ENCODE measurements at regions not wholly inside any gene's neighbourhood (a gene's known extent, or its start where the extent isn't known, plus 50 kb on each side); places are given as distances from the start of the nearest gene placed in this dataset.

GRCh38 chr3:68163968-68164367 lies 509.6 kb upstream of the SUCLG2 start:
- Histone ChIP-seq H3K4me3 (ENCODE audit: low read depth, low read length) (no peak overlapping the region), H3K27me3 (ENCODE audit: control insufficient read depth, insufficient read depth, low read length) (no peaks in the 10 kb centered on the region), H3K36me3 (ENCODE audit: control insufficient read depth, insufficient read depth, low read length) (no peaks in the 10 kb centered on the region)
- DNase-seq (ENCODE audit: low read depth) = no peak
- ChIA-PET CTCF (no interaction called here), POLR2A (no interaction called here)
- TF ChIP-seq CTCF (IDR thresholded peaks at IDR 0.05; ENCODE audit: insufficient read depth, low read depth, low read length) = no peak

- no peaks in the 10 kb centered on the region for H3K36me3 ChIP-seq (ENCODE audit: control insufficient read depth, insufficient read depth, low read length)
- DNase-seq (ENCODE audit: low read depth) = no peak
- TF ChIP-seq CTCF (IDR thresholded peaks at IDR 0.05; ENCODE audit: insufficient read depth, low read depth, low read length) = no peak
- CTCF ChIA-PET = no interaction called here
- H3K27me3 ChIP-seq (ENCODE audit: control insufficient read depth, insufficient read depth, low read length) = no peaks in the 10 kb centered on the region
- POLR2A ChIA-PET = no interaction called here
- H3K4me3 ChIP-seq (ENCODE audit: low read depth, low read length) = no peak overlapping the region
Measured at GRCh38 chr3:68163062-68163461, 508.6 kb upstream of the SUCLG2 start.

- no peaks in the 10 kb centered on the region for H3K36me3 ChIP-seq (ENCODE audit: control insufficient read depth, insufficient read depth, low read length)
- no peak overlapping the region for H3K4me3 ChIP-seq (ENCODE audit: low read depth, low read length)
- no peak for TF ChIP-seq CTCF (IDR thresholded peaks at IDR 0.05; ENCODE audit: insufficient read depth, low read depth, low read length)
- no peak for DNase-seq (ENCODE audit: low read depth)
- POLR2A ChIA-PET = no interaction called here
- H3K27me3 ChIP-seq (ENCODE audit: control insufficient read depth, insufficient read depth, low read length) = no peaks in the 10 kb centered on the region
- CTCF ChIA-PET = no interaction called here
Measured at GRCh38 chr3:68162644-68163043, 508.2 kb upstream of the SUCLG2 start.

GRCh38 chr3:68151359-68151758 lies 496.9 kb upstream of the SUCLG2 start:
- no peak for DNase-seq (ENCODE audit: low read depth)
- H3K36me3 ChIP-seq (ENCODE audit: control insufficient read depth, insufficient read depth, low read length) = no peaks in the 10 kb centered on the region
- no peak for TF ChIP-seq CTCF (IDR thresholded peaks at IDR 0.05; ENCODE audit: insufficient read depth, low read depth, low read length)
- CTCF ChIA-PET = no interaction called here
- POLR2A ChIA-PET = no interaction called here
- no peaks in the 10 kb centered on the region for H3K27me3 ChIP-seq (ENCODE audit: control insufficient read depth, insufficient read depth, low read length)
- no peak overlapping the region for H3K4me3 ChIP-seq (ENCODE audit: low read depth, low read length)

GRCh38 chr3:68148447-68148846 lies 494.0 kb upstream of the SUCLG2 start:
- Histone ChIP-seq H3K4me3 (ENCODE audit: low read depth, low read length) (no peak overlapping the region), H3K27me3 (ENCODE audit: control insufficient read depth, insufficient read depth, low read length) (no peaks in the 10 kb centered on the region), H3K36me3 (ENCODE audit: control insufficient read depth, insufficient read depth, low read length) (no peaks in the 10 kb centered on the region)
- no peak for TF ChIP-seq CTCF (IDR thresholded peaks at IDR 0.05; ENCODE audit: insufficient read depth, low read depth, low read length)
- CTCF ChIA-PET = no interaction called here
- POLR2A ChIA-PET = no interaction called here
- no peak for DNase-seq (ENCODE audit: low read depth)
